ENCODE measurements at regions not wholly inside any gene's neighbourhood (a gene's known extent, or its start where the extent isn't known, plus 50 kb on each side); places are given as distances from the start of the nearest gene placed in this dataset.

DNA sequence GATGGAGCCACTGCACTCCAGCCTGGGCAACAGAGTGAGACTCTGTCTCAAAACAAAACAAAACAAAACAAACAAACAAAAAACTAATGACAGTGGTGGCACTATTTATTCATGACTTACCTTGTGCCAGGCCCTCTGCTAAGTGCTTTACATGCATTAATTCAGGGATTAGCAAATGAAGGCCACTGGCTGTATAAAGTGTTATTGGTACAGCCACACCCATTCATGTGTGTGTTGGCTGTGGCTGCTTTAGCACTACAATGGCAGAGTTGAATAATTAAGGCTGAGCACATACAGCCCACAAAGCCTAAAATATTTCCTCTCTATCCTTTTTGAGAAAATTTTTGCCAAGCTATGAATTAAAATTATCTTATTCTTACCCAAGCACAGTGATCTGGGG is 531.8 kb upstream of the CDH5 start:
- no peak for ATAC-seq (ENCODE audit: low read depth in 2 of 2)
- Mint-ChIP-seq H3K9me3 (peaks cover 0 to 3% (median 0%) of the 10 kb centered on the region in 7 donors), H3K27me3 (no peaks in the 10 kb centered on the region), H3K4me1 (no peaks in the 10 kb centered on the region), H3K4me3 (no peak overlapping the region), H3K36me3 (no peaks in the 10 kb centered on the region), H3K27ac (no peak overlapping the region)
- no peak for DNase-seq

- Mint-ChIP-seq H3K27ac (no peak overlapping the region), H3K4me3 (no peak overlapping the region), H3K9me3 (peaks cover 0 to 4% (median 0%) of the 10 kb centered on the region in 7 donors), H3K36me3 (no peaks in the 10 kb centered on the region), H3K27me3 (no peaks in the 10 kb centered on the region), H3K4me1 (no peaks in the 10 kb centered on the region)
- no peak for DNase-seq
- no peak for ATAC-seq (ENCODE audit: low read depth in 2 of 2)
Measured at GRCh38 chr16:65833171-65833871, 533.2 kb upstream of the CDH5 start.

DNA sequence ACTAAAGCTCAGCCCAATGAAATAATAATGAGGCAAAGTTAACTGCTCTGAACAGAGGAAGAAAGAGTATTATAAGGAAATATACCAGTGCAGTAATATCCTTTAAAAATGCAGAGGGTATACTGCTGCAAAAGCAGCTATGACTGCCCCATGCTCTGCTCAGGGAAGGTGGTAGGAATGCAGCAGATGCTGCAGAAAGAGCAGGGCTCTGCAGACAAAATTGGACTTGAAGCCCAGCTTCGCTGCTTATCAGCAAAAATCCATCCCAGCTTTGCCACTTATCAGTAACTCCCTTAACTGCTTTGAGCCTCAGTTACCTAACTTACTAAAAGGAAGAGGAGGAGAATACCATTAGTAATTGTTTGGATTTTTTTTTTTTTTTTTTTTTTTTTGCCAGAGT is 533.8 kb upstream of the CDH5 start:
- H3K4me3 Mint-ChIP-seq = no peak overlapping the region
- H3K36me3 Mint-ChIP-seq = no peaks in the 10 kb centered on the region
- ATAC-seq (ENCODE audit: low read depth in 2 of 2) = no peak
- H3K27ac Mint-ChIP-seq = peak overlapping the region in 1 of 6 donors; percentile 24
- DNase-seq = no peak
- no peaks in the 10 kb centered on the region for H3K4me1 Mint-ChIP-seq
- H3K27me3 Mint-ChIP-seq = no peaks in the 10 kb centered on the region
- peaks cover 0 to 9% (median 0%) of the 10 kb centered on the region in 7 donors for H3K9me3 Mint-ChIP-seq

DNA sequence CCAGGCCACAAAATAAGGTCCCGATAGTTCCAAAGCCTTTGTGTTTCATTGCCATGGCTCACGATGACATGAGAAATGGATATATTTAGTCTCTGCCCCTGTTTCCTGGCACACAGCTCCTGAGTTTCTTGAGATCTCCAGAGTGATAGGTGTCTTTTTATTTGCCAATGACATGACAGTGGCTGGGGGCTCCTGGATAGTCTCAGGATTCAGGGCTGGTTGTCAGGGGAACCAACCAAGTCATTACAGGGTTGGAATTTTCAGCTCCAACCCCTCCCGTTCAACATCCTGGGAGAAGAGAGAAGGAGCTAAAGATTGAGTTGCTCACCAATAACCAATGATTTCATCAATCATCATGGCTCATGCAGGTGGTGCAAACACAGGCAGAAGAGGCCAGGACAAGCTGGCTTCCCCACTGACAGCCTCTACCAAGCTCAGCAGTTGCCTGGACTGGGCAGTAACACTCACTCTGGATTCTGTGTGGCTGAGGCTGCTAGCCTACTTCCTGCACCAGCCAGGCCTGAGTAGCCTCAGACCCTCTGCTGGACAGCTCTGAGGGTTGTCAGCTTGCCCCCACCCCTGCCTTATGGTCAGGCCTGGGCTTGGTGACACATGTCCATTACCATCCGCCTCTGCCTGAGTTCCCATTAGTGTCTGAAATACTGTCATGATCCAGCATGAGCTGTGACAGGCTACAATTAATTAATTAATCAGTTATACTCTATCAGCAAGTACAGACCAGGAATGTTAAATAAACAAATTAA is 534.4 kb upstream of the CDH5 start:
- Mint-ChIP-seq H3K27ac (no peak overlapping the region), H3K27me3 (no peaks in the 10 kb centered on the region), H3K4me1 (no peaks in the 10 kb centered on the region), H3K36me3 (no peaks in the 10 kb centered on the region), H3K4me3 (no peak overlapping the region), H3K9me3 (peaks cover 0 to 10% (median 2%) of the 10 kb centered on the region in 7 donors)
- DNase-seq = no peak
- no peak for ATAC-seq (ENCODE audit: low read depth in 2 of 2)

DNA sequence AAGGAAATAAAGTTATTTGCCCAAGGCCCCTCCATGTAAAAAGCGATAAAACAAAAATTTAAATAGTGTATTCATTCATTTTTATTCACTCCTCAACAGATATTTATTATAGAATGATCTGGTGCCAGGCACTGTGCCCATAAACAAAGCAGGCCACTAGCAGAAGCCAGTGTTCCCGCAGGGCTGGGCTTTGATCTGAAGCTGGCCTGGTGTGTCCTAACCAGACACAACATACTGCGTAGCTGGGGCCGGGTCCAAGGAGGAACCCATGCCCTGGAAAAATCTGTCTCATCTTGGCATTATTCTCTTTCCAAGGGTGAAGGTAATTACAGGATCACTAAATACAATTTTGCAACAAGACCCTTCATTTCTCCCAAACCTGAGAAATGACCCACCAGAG is 537.4 kb upstream of the CDH5 start:
- Mint-ChIP-seq H3K27me3 (peaks cover 0 to 4% (median 4%) of the 10 kb centered on the region in 3 donors), H3K27ac (no peak overlapping the region), H3K36me3 (no peaks in the 10 kb centered on the region), H3K9me3 (peaks cover 0 to 10% (median 2%) of the 10 kb centered on the region in 7 donors), H3K4me1 (no peaks in the 10 kb centered on the region), H3K4me3 (no peak overlapping the region)
- DNase-seq = no peak
- ATAC-seq (ENCODE audit: low read depth in 2 of 2) = no peak

- peaks cover 0 to 4% (median 4%) of the 10 kb centered on the region in 3 donors for H3K27me3 Mint-ChIP-seq
- peak overlapping the region in 1 of 6 donors; percentile 22 for H3K27ac Mint-ChIP-seq
- H3K36me3 Mint-ChIP-seq = no peaks in the 10 kb centered on the region
- no peaks in the 10 kb centered on the region for H3K4me1 Mint-ChIP-seq
- no peak for ATAC-seq (ENCODE audit: low read depth in 2 of 2)
- peaks cover 0 to 10% (median 3%) of the 10 kb centered on the region in 7 donors for H3K9me3 Mint-ChIP-seq
- DNase-seq = no peak
- H3K4me3 Mint-ChIP-seq = no peak overlapping the region
Measured at GRCh38 chr16:65828296-65828695, 538.2 kb upstream of the CDH5 start.

- Mint-ChIP-seq H3K4me1 (no peaks in the 10 kb centered on the region), H3K27me3 (peaks cover 0 to 4% (median 4%) of the 10 kb centered on the region in 3 donors), H3K27ac (no peak overlapping the region), H3K36me3 (no peaks in the 10 kb centered on the region), H3K4me3 (peak overlapping the region in 1 of 8 donors; percentile 49), H3K9me3 (peaks cover 0 to 10% (median 3%) of the 10 kb centered on the region in 7 donors)
- DNase-seq (no peak), ATAC-seq (ENCODE audit: low read depth in 2 of 2) (no peak)
Measured at GRCh38 chr16:65827231-65827630, 539.3 kb upstream of the CDH5 start.

GRCh38 chr16:65825191-65825856 is 541.2 kb upstream of the CDH5 start:
- no peaks in the 10 kb centered on the region for H3K4me1 Mint-ChIP-seq
- peaks cover 0 to 4% (median 4%) of the 10 kb centered on the region in 3 donors for H3K27me3 Mint-ChIP-seq
- H3K36me3 Mint-ChIP-seq = no peaks in the 10 kb centered on the region
- H3K9me3 Mint-ChIP-seq = peaks cover 0 to 10% (median 5%) of the 10 kb centered on the region in 7 donors
- ATAC-seq (ENCODE audit: low read depth in 2 of 2) (no peak), DNase-seq (no peak)
- H3K4me3 Mint-ChIP-seq = no peak overlapping the region
- H3K27ac Mint-ChIP-seq = peak overlapping the region in 1 of 6 donors; percentile 53

GRCh38 chr16:65822148-65822547 is 544.3 kb upstream of the CDH5 start:
- peaks cover 0 to 9% (median 4%) of the 10 kb centered on the region in 3 donors for H3K27me3 Mint-ChIP-seq
- no peaks in the 10 kb centered on the region for H3K4me1 Mint-ChIP-seq
- no peak overlapping the region for H3K27ac Mint-ChIP-seq
- H3K9me3 Mint-ChIP-seq = peaks cover 0 to 5% (median 0%) of the 10 kb centered on the region in 7 donors
- DNase-seq = no peak
- H3K36me3 Mint-ChIP-seq = no peaks in the 10 kb centered on the region
- ATAC-seq (ENCODE audit: low read depth in 2 of 2) = no peak
- H3K4me3 Mint-ChIP-seq = no peak overlapping the region

- H3K27me3 Mint-ChIP-seq = peaks cover 0 to 6% (median 0%) of the 10 kb centered on the region in 3 donors
- no peak overlapping the region for H3K27ac Mint-ChIP-seq
- DNase-seq (no peak), ATAC-seq (ENCODE audit: low read depth in 2 of 2) (no peak)
- H3K4me3 Mint-ChIP-seq = no peak overlapping the region
- H3K4me1 Mint-ChIP-seq = no peaks in the 10 kb centered on the region
- peaks cover 0 to 5% (median 3%) of the 10 kb centered on the region in 7 donors for H3K9me3 Mint-ChIP-seq
- no peaks in the 10 kb centered on the region for H3K36me3 Mint-ChIP-seq
Measured at GRCh38 chr16:65819136-65819898, 547.2 kb upstream of the CDH5 start.

GRCh38 chr16:65817799-65818198 is 548.7 kb upstream of the CDH5 start:
- Mint-ChIP-seq H3K9me3 (peaks cover 0 to 4% (median 0%) of the 10 kb centered on the region in 7 donors), H3K27me3 (peaks cover 0 to 6% (median 0%) of the 10 kb centered on the region in 3 donors), H3K36me3 (no peaks in the 10 kb centered on the region), H3K4me3 (no peak overlapping the region), H3K4me1 (no peaks in the 10 kb centered on the region), H3K27ac (no peak overlapping the region)
- no peak for ATAC-seq (ENCODE audit: low read depth in 2 of 2)
- DNase-seq = no peak

GRCh38 chr16:65817066-65817465 is 549.4 kb upstream of the CDH5 start:
- Mint-ChIP-seq H3K4me3 (no peak overlapping the region), H3K4me1 (no peaks in the 10 kb centered on the region)
- no peak for DNase-seq

GRCh38 chr16:65816556-65816955 is 549.9 kb upstream of the CDH5 start:
- H3K36me3 Mint-ChIP-seq = no peaks in the 10 kb centered on the region
- H3K27me3 Mint-ChIP-seq = peaks cover 0 to 6% (median 0%) of the 10 kb centered on the region in 3 donors
- no peak overlapping the region for H3K27ac Mint-ChIP-seq
- no peaks in the 10 kb centered on the region for H3K4me1 Mint-ChIP-seq
- H3K9me3 Mint-ChIP-seq = peaks cover 0 to 4% (median 0%) of the 10 kb centered on the region in 7 donors
- H3K4me3 Mint-ChIP-seq = no peak overlapping the region
- no peak for ATAC-seq (ENCODE audit: low read depth in 2 of 2)
- no peak for DNase-seq

More at GRCh38 chr16:65817066-65817465, 549.4 kb upstream of the CDH5 start:
- Mint-ChIP-seq H3K9me3 (peaks cover 0 to 4% (median 0%) of the 10 kb centered on the region in 7 donors), H3K27ac (no peak overlapping the region), H3K36me3 (no peaks in the 10 kb centered on the region), H3K27me3 (peaks cover 0 to 6% (median 0%) of the 10 kb centered on the region in 3 donors)
- no peak for ATAC-seq (ENCODE audit: low read depth in 2 of 2)

Measured in naive B cell (primary cell).